ENCODE measurements at regions not wholly inside any gene's neighbourhood (a gene's known extent, or its start where the extent isn't known, plus 50 kb on each side); places are given as distances from the start of the nearest gene placed in this dataset.
A peak's percentile ranks its signal among the peaks of the same experiment; 100 is the strongest.

DNA sequence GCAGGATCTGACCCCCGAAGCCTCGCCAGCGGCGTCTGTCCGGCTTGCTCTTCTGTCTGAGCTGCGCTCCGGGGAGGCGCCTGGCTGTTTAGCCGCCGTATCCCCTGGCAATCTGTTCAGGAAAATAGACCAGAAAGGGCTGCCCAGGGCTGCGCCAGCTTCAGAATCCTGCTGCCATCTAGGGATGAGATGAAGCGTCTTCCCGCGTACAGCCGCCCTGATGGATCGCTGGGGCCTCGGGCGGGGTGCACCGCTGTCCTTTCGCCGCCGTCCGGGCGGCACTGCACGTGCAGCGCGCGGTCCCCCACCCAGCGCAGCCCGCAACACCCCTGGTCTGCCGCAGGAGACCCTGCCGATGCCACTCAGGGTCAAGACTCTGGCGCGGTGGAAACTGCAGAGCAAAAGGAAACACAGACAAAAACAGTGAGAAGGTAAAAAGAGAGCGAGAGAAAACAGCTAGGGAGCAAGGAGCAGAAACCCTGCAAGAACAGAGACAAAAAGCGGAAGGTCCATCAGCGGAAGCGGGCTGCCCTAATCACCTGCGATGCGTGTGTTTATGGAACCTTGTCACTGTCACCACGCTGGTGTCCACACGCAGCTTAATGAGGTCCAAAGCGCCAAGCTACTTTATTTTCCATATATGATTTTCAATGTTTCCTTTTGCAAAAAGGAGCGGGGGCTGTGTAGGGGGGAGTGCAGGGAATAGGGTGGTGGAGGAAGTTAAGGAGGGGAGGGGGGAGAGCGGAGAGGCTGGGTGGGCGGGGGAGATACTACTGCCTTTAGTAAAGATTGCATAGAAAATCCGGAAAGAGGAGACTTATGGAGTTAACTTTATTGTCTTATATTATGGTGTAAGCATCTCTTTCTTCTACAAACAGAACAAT, 2113.3 kb upstream of the PIK3C3 start:
- Histone ChIP-seq H3K27me3 (ENCODE audit: control insufficient read depth in 2 of 2, insufficient read depth in 2 of 2, low read length in 2 of 2) (no peaks in the 10 kb centered on the region), H3K9me1 (replicated peaks; ENCODE audit: control insufficient read depth, extremely low read depth, insufficient read depth, low read length) (no peaks in the 10 kb centered on the region), H3K9me3 (replicated peaks; ENCODE audit: control insufficient read depth, insufficient read depth, low read length) (no peaks in the 10 kb centered on the region), H2AFZ (ENCODE audit: low read depth, low read length) (peak overlapping the region; percentile 88), H3K4me2 (ENCODE audit: insufficient read depth, low read length) (peak overlapping the region; percentile 57), H3K27ac (ENCODE audit: insufficient read depth, low read depth, low read length) (no peak overlapping the region), H3K4me3 (replicated peaks in 1 of 3; ENCODE audit: insufficient read depth in 1 of 3, low read depth in 1 of 3, low read length in 3 of 3) (peak overlapping the region in 2 of 3 experiments; percentile 24 to 44), H4K20me1 (replicated peaks; ENCODE audit: control insufficient read depth, extremely low read depth, insufficient read depth, low read length) (no peaks in the 10 kb centered on the region), H3K9ac (replicated peaks; ENCODE audit: extremely low read depth, insufficient read depth, low read length) (peak overlapping the region; percentile 50), H3K36me3 (ENCODE audit: control insufficient read depth in 2 of 2, extremely low read depth in 1 of 2, insufficient read depth in 2 of 2, low read length in 2 of 2) (no peaks in the 10 kb centered on the region), H3K4me1 (ENCODE audit: control insufficient read depth, extremely low read depth, insufficient read depth, low read length) (peaks cover 27% of the 10 kb centered on the region), H3K79me2 (ENCODE audit: control insufficient read depth, insufficient read depth, low read length) (no peaks in the 10 kb centered on the region)
- TF ChIP-seq GATA2 (IDR thresholded peaks at IDR 0.05; ENCODE audit: insufficient read depth, insufficient read length, low read depth, low read length), result no peak
- TF ChIP-seq EZH2 (IDR thresholded peaks at IDR 0.05; ENCODE audit: borderline replicate concordance, low read depth, low read length, severe bottlenecking), result no peak
- TF ChIP-seq JUN (IDR thresholded peaks at IDR 0.05; ENCODE audit: borderline replicate concordance, insufficient read depth, insufficient read length, low read depth), result no peak
- TF ChIP-seq MYC (IDR thresholded peaks at IDR 0.05; ENCODE audit: low read depth, low read length), result no peak
- TF ChIP-seq, protein P1, sequence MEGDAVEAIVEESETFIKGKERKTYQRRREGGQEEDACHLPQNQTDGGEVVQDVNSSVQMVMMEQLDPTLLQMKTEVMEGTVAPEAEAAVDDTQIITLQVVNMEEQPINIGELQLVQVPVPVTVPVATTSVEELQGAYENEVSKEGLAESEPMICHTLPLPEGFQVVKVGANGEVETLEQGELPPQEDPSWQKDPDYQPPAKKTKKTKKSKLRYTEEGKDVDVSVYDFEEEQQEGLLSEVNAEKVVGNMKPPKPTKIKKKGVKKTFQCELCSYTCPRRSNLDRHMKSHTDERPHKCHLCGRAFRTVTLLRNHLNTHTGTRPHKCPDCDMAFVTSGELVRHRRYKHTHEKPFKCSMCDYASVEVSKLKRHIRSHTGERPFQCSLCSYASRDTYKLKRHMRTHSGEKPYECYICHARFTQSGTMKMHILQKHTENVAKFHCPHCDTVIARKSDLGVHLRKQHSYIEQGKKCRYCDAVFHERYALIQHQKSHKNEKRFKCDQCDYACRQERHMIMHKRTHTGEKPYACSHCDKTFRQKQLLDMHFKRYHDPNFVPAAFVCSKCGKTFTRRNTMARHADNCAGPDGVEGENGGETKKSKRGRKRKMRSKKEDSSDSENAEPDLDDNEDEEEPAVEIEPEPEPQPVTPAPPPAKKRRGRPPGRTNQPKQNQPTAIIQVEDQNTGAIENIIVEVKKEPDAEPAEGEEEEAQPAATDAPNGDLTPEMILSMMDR (IDR thresholded peaks at IDR 0.05; ENCODE audit: extremely low read depth in 1 of 2, insufficient read depth in 1 of 2, low read depth in 1 of 2, low read length in 2 of 2), result peak; percentile 39 to 63
- TF ChIP-seq POLR2A (IDR thresholded peaks at IDR 0.05; ENCODE audit: low read depth, low read length), result no peak
- TF ChIP-seq, protein P2, sequence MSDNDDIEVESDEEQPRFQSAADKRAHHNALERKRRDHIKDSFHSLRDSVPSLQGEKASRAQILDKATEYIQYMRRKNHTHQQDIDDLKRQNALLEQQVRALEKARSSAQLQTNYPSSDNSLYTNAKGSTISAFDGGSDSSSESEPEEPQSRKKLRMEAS (IDR thresholded peaks at IDR 0.05; ENCODE audit: insufficient read depth, insufficient read length), result peak; percentile 4
- TF ChIP-seq POLR2AphosphoS5 (IDR thresholded peaks at IDR 0.05; ENCODE audit: insufficient read depth, low read depth, low read length), result no peak
- no peak for TF ChIP-seq FOS (IDR thresholded peaks at IDR 0.05; ENCODE audit: borderline replicate concordance, insufficient read depth, low read length)
- intact Hi-C loops (cut with micrococcal nuclease), result loop anchor here (2.0 to 10.0 kb wide), 6 partner anchors 41 to 787 kb away; no protein-coding TSS in a partner anchor
- ChIA-PET POLR2A (interaction anchor here (0.6 kb wide), 1 partner anchor 44 kb away, joined by 4 read pairs; no protein-coding TSS in a partner anchor), CTCF (interaction anchor here (0.6 to 3.0 kb wide), 15 partner anchors 9 to 678 kb away, joined by 3 to 24 read pairs (median 4); no protein-coding TSS in a partner anchor)
- peak; percentile 31 for FAIRE-seq
- no TSS peak for BruUV-seq (replicated peaks)
- dilution Hi-C loops (cut with MboI; ENCODE audit: extremely low pct_ligation_motif_present, low sequenced_read_pairs), result no loop called here
- peak; percentile 76 for DNase-seq (ENCODE audit: low read depth, low spot score)

Measured in endothelial cell of umbilical vein (primary cell).